SK-N-SH treated with all-trans-retinoic acid at 6 μM for 48 hours (cell line): ENCODE measurements at regions not wholly inside any gene's neighbourhood (a gene's known extent, or its start where the extent isn't known, plus 50 kb on each side); places are given as distances from the start of the nearest gene placed in this dataset.

Experiments used
- ARNTL ChIP-seq: fragments of 450-650 bp; formaldehyde crosslinking; IDR thresholded peaks from 2 replicates; pipeline ENCODE4 v1.5.0; 2020; ENCODE audit warnings: low read depth, mild to moderate bottlenecking, moderate library complexity, borderline replicate concordance
- CSDC2 ChIP-seq: fragments of 250-450 bp; sonication (Bioruptor Pico); IDR thresholded peaks from 2 replicates; pipeline ENCODE4 v1.5.0; 2020; ENCODE audit warnings: mild to moderate bottlenecking, moderate library complexity
- SNAI2 ChIP-seq: fragments of 250-450 bp; sonication (Bioruptor Pico); IDR thresholded peaks from 2 replicates; pipeline ENCODE4 v1.5.0; 2020; ENCODE audit warnings: mild to moderate bottlenecking, moderate library complexity
- TCF4 ChIP-seq: fragments of 250-450 bp; sonication (Bioruptor Pico); IDR thresholded peaks from 2 replicates; pipeline ENCODE4 v1.8.0; 2021; ENCODE audit warnings: mild to moderate bottlenecking, moderate library complexity, borderline replicate concordance
- ZFP30 ChIP-seq: fragments of 450-650 bp; formaldehyde crosslinking; IDR thresholded peaks from 2 replicates; pipeline ENCODE4 v1.5.0; 2022; ENCODE audit warnings: mild to moderate bottlenecking, moderate library complexity
- ZNF565 ChIP-seq: fragments of 450-650 bp; formaldehyde crosslinking; conservative IDR thresholded peaks from 2 replicates; pipeline ENCODE4 v1.5.0; 2020; ENCODE audit warnings: low read depth, mild to moderate bottlenecking, moderate library complexity
- ZNF70 ChIP-seq: fragments of 450-650 bp; formaldehyde crosslinking; IDR thresholded peaks from 2 replicates; pipeline ENCODE4 v1.5.0; 2020; ENCODE audit warnings: mild to moderate bottlenecking, moderate library complexity
- TF ChIP-seq, protein P1 (sequence below): fragments of 250-450 bp; sonication (Bioruptor Pico); IDR thresholded peaks from 2 replicates; pipeline ENCODE4 v1.8.0; 2020; ENCODE audit warnings: mild to moderate bottlenecking, moderate library complexity, borderline replicate concordance
- TF ChIP-seq, protein P2 (sequence below): fragments of 250-450 bp; sonication (Bioruptor Pico); IDR thresholded peaks from 2 replicates; pipeline ENCODE4 v1.5.1; 2020; ENCODE audit warnings: low read depth, mild to moderate bottlenecking, moderate library complexity

DNA sequence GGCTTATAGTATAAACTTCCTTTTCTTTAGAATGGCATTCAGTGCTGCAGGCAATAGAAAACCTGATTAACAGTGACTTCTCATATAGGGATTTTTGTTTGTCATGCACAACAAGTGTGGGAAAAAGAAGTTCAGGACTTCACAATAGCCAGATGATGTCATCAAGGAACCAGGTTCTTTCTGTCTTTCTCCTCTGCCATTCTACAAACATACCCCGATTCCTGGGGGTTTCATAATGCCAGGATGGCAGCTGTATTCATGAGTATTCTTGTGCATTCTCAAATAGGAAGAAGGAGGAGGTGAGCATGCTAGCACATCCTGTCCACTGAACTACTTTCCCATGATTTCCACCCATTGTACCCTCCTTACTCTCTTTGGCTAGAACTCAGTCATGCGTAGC is 182.7 kb upstream of the EEA1 start:
- TF ChIP-seq ZFP30 (CRISPR knock-in tag) (no peak), SNAI2 (CRISPR knock-in tag) (no peak), CSDC2 (CRISPR knock-in tag) (no peak), ZNF565 (no peak), TCF4 (no peak), ZNF70 (no peak), ARNTL (no peak)
- TF ChIP-seq, protein P1, sequence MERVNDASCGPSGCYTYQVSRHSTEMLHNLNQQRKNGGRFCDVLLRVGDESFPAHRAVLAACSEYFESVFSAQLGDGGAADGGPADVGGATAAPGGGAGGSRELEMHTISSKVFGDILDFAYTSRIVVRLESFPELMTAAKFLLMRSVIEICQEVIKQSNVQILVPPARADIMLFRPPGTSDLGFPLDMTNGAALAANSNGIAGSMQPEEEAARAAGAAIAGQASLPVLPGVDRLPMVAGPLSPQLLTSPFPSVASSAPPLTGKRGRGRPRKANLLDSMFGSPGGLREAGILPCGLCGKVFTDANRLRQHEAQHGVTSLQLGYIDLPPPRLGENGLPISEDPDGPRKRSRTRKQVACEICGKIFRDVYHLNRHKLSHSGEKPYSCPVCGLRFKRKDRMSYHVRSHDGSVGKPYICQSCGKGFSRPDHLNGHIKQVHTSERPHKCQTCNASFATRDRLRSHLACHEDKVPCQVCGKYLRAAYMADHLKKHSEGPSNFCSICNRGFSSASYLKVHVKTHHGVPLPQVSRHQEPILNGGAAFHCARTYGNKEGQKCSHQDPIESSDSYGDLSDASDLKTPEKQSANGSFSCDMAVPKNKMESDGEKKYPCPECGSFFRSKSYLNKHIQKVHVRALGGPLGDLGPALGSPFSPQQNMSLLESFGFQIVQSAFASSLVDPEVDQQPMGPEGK (CRISPR knock-in tag) = no peak
- TF ChIP-seq, protein P2, sequence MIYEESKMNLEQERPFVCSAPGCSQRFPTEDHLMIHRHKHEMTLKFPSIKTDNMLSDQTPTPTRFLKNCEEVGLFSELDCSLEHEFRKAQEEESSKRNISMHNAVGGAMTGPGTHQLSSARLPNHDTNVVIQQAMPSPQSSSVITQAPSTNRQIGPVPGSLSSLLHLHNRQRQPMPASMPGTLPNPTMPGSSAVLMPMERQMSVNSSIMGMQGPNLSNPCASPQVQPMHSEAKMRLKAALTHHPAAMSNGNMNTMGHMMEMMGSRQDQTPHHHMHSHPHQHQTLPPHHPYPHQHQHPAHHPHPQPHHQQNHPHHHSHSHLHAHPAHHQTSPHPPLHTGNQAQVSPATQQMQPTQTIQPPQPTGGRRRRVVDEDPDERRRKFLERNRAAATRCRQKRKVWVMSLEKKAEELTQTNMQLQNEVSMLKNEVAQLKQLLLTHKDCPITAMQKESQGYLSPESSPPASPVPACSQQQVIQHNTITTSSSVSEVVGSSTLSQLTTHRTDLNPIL (CRISPR knock-in tag) = no peak
